GM12873 (cell line): ENCODE measurements at regions not wholly inside any gene's neighbourhood (a gene's known extent, or its start where the extent isn't known, plus 50 kb on each side); places are given as distances from the start of the nearest gene placed in this dataset.

ENCODE experiments used
- TF ChIP-seq, protein P1 (sequence below): IDR thresholded peaks from 2 replicates; pipeline ENCODE4 v1.5.1; 2012; ENCODE audit warnings: low read depth, mild to moderate bottlenecking, moderate library complexity, low read length, control low read depth; ENCODE audit not compliant: insufficient read depth; ENCODE audit errors: missing control alignments

DNA sequence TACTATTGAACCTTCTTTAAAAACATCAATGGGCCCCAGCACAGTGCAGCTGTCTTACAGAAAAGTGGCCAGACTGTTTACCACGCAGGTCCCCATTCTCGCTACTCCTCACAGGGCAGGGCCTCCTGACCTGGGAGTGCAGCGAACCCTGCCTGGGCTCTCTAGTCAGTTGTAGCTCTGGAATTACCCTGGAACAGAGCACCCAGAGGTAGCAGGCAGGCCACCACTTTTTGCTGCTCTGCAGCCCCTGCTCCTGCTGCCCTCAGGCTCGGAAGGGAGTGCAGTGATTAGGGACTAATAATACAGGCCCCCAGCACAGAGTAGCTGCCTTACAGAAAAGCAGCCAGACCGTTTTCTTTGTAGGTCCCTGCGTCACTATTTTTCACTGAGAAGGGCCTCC, 1563.0 kb downstream of the SUCLG1 start:
- TF ChIP-seq, protein P1, sequence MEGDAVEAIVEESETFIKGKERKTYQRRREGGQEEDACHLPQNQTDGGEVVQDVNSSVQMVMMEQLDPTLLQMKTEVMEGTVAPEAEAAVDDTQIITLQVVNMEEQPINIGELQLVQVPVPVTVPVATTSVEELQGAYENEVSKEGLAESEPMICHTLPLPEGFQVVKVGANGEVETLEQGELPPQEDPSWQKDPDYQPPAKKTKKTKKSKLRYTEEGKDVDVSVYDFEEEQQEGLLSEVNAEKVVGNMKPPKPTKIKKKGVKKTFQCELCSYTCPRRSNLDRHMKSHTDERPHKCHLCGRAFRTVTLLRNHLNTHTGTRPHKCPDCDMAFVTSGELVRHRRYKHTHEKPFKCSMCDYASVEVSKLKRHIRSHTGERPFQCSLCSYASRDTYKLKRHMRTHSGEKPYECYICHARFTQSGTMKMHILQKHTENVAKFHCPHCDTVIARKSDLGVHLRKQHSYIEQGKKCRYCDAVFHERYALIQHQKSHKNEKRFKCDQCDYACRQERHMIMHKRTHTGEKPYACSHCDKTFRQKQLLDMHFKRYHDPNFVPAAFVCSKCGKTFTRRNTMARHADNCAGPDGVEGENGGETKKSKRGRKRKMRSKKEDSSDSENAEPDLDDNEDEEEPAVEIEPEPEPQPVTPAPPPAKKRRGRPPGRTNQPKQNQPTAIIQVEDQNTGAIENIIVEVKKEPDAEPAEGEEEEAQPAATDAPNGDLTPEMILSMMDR: no peak

DNA sequence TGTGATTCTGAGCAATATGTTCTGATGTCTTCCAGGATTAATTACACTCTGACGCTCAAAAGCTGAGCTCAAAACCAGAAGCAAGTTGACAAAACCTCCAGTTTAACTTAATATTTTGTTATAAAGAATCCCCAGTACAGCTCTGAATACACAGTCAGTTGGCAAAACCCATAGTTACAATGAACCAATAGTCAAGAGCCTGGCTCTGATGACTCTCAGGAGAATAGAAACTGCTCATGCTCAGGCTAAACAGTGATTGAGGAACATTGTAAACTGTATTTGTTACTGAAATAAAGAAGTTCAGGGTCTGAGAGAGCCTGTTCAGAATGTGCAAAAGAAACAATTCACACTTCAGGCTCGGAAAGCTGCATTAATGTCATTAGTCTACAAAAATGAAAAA, 1565.9 kb downstream of the SUCLG1 start:
- TF ChIP-seq, protein P1: no peak

DNA sequence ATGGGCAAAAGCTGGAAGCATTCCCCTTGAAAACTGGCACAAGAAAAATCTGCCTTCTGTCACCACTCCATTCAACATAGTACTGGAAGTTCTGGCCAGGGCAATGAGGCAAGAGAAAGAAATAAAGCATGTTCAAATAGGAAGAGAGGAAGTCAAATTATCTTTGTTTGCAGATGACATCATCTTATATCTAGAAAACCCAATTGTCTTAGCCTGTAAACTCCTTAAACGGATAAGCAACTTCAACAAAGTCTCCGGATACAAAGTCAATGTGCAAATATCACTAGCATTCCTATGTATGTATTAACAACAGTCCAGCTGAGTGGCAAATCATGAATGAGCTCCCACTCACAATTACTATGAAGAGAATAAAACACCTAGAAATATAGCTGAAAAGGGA, 1579.3 kb downstream of the SUCLG1 start:
- TF ChIP-seq, protein P1: no peak

DNA sequence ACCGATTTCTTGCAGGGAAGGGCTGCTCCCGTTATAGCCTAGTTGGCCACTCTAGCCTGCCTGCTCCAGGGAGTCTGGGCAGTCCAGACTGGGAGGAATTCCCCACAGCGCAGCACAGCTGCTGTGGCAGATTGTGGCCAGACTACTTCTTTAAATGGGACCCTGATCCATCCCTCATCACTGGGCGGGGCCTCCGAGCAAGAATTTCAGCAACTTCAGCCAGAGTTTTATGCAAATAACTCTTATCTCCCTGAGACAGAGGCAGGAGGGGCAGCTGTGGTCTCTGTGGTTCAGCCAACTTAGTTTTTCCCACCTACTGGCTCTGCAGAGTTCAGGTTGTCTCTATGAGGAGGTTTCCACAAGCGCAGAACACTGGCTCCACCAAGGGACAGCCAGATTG, 1583.2 kb downstream of the SUCLG1 start:
- TF ChIP-seq, protein P1: no peak

DNA sequence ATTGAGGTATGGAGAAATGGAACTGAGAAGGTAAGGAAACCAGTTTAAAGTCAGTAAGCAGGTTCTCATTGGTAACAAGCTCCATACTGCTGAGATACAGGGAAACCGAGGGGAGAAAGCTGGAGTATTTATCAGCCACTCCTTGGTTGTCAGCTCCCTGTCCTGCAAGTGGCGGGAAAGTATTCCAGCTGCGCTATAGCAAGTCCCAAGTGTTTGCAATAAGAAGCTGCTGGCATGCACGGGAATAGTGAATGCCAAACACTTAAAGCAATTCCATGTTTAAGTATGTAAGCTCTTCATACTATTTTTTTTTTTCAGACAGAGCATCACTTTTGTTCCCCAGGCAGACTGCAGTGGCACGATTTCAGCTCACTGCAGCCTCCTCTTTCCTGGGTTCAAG, 1601.1 kb downstream of the SUCLG1 start:
- TF ChIP-seq, protein P1: no peak

DNA sequence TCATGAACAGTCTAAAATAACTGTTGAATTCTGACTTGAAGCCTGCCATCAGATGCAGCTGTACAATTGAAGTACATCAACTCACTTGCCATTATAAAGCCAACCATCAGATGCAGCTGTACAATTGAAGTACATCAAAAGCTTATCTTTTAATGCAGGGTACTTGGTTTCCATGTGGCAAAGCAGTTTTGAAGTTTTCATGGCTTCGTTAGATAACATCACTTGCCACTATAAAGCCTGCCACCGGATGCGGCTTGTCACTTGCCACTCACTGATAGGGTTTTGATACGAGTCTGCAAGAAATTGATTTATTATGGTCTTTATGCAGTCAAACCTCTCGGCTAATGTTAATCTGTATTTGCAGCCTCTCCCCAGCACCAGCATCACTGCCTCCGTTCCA, 1605.8 kb downstream of the SUCLG1 start:
- TF ChIP-seq, protein P1: no peak

DNA sequence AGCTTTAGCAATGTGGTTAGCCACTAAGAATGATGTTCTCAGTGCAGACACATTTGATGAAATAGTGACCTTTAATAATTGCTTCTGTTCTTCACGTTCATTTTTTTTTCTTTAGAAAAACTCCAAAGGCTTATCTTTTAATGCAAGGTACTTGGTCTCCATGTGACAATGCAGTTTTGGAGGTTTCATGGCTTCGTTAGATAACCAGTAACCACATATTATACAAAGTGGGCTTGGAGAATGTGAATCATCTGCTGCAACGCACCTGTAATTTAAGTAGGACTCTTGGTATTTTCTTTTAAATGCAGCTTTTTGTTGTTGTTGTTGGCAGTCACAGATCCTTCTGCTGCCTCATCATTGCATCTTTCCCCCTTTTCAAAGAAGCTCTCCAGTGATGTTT, 1606.3 kb downstream of the SUCLG1 start:
- TF ChIP-seq, protein P1: no peak

DNA sequence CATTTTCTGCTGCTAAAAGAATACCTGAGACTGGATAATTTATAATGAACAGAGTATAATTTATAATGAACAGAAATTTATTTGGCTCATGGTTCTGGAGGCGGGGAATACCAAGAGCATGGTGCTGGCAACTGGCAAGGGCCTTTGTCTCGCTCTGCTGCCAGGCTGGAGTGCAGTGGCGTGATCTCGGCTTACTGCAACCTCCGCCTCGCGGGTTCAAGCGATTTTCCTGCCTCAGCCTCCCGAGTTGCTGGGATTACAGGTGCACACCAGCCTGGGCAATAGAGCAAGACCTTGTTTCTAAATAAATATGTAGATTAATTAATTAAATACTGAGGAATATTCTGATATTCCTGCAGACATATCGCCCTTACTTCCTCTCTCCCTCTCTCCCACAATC, 1610.8 kb downstream of the SUCLG1 start:
- TF ChIP-seq, protein P1: no peak
